SK-N-SH treated with all-trans-retinoic acid at 6 μM for 48 hours (cell line): ENCODE measurements at regions not wholly inside any gene's neighbourhood (a gene's known extent, or its start where the extent isn't known, plus 50 kb on each side); places are given as distances from the start of the nearest gene placed in this dataset.

Source experiments
- ARNTL ChIP-seq: fragments of 450-650 bp; formaldehyde crosslinking; IDR thresholded peaks from 2 replicates; pipeline ENCODE4 v1.5.0; 2020; ENCODE audit warnings: low read depth, mild to moderate bottlenecking, moderate library complexity, borderline replicate concordance
- ESRRG ChIP-seq: fragments of 250-450 bp; sonication (Bioruptor Pico); IDR thresholded peaks from 2 replicates; pipeline ENCODE4 v1.6.1; 2021; ENCODE audit warnings: mild to moderate bottlenecking
- GLIS3 ChIP-seq: fragments of 250-450 bp; sonication (Bioruptor Pico); IDR thresholded peaks from 2 replicates; pipeline ENCODE4 v1.5.0; 2020; ENCODE audit warnings: mild to moderate bottlenecking, moderate library complexity
- TCF4 ChIP-seq: fragments of 250-450 bp; sonication (Bioruptor Pico); IDR thresholded peaks from 2 replicates; pipeline ENCODE4 v1.8.0; 2021; ENCODE audit warnings: mild to moderate bottlenecking, moderate library complexity, borderline replicate concordance
- ZC3H10 ChIP-seq: fragments of 250-450 bp; sonication (Bioruptor Pico); IDR thresholded peaks from 2 replicates; pipeline ENCODE4 v1.5.1; 2021; ENCODE audit warnings: mild to moderate bottlenecking, moderate library complexity
- ZFP30 ChIP-seq: fragments of 450-650 bp; formaldehyde crosslinking; IDR thresholded peaks from 2 replicates; pipeline ENCODE4 v1.5.0; 2022; ENCODE audit warnings: mild to moderate bottlenecking, moderate library complexity
- TF ChIP-seq, protein P1 (sequence below): fragments of 250-450 bp; sonication (Bioruptor Pico); IDR thresholded peaks from 2 replicates; pipeline ENCODE4 v1.8.0; 2020; ENCODE audit warnings: mild to moderate bottlenecking, moderate library complexity, borderline replicate concordance
- TF ChIP-seq, protein P2 (sequence below): fragments of 250-450 bp; sonication (Bioruptor Pico); IDR thresholded peaks from 2 replicates; pipeline ENCODE4 v1.5.1; 2021; ENCODE audit warnings: mild to moderate bottlenecking, moderate library complexity
- TF ChIP-seq, protein P3 (sequence below): fragments of 250-450 bp; sonication (Bioruptor Pico); IDR thresholded peaks from 2 replicates; pipeline ENCODE4 v1.5.1; 2020; ENCODE audit warnings: low read depth, mild to moderate bottlenecking, moderate library complexity

DNA sequence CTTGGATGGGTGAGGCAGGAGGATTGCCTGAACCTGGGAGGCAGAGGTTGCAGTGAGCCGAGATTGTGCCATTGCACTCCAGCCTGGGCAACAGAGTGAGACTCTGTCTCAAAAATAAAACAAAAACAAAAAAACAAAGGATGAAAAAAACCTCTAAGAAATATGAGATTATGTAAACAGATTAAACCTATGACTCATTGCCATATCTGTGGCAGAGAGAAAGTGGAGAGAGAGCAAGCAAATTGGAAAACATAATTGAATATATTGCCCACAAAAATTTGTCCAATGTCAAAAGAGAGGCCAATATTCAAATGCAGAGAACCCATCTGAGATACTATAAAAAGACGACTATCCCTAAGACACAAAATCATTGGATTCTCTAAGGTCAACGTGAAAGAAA lies 1106.0 kb downstream of the OTOL1 start:
- TF ChIP-seq ZC3H10 (CRISPR knock-in tag) = peak; percentile 77
- no peak for TF ChIP-seq GLIS3
- TF ChIP-seq ESRRG = no peak
- TF ChIP-seq ARNTL (CRISPR knock-in tag) = no peak
- TF ChIP-seq, protein P1, sequence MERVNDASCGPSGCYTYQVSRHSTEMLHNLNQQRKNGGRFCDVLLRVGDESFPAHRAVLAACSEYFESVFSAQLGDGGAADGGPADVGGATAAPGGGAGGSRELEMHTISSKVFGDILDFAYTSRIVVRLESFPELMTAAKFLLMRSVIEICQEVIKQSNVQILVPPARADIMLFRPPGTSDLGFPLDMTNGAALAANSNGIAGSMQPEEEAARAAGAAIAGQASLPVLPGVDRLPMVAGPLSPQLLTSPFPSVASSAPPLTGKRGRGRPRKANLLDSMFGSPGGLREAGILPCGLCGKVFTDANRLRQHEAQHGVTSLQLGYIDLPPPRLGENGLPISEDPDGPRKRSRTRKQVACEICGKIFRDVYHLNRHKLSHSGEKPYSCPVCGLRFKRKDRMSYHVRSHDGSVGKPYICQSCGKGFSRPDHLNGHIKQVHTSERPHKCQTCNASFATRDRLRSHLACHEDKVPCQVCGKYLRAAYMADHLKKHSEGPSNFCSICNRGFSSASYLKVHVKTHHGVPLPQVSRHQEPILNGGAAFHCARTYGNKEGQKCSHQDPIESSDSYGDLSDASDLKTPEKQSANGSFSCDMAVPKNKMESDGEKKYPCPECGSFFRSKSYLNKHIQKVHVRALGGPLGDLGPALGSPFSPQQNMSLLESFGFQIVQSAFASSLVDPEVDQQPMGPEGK (CRISPR knock-in tag) = no peak
- TF ChIP-seq TCF4 (CRISPR knock-in tag) = no peak
- TF ChIP-seq, protein P2, sequence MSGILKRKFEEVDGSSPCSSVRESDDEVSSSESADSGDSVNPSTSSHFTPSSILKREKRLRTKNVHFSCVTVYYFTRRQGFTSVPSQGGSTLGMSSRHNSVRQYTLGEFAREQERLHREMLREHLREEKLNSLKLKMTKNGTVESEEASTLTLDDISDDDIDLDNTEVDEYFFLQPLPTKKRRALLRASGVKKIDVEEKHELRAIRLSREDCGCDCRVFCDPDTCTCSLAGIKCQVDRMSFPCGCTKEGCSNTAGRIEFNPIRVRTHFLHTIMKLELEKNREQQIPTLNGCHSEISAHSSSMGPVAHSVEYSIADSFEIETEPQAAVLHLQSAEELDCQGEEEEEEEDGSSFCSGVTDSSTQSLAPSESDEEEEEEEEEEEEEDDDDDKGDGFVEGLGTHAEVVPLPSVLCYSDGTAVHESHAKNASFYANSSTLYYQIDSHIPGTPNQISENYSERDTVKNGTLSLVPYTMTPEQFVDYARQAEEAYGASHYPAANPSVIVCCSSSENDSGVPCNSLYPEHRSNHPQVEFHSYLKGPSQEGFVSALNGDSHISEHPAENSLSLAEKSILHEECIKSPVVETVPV (CRISPR knock-in tag) = no peak
- TF ChIP-seq, protein P3, sequence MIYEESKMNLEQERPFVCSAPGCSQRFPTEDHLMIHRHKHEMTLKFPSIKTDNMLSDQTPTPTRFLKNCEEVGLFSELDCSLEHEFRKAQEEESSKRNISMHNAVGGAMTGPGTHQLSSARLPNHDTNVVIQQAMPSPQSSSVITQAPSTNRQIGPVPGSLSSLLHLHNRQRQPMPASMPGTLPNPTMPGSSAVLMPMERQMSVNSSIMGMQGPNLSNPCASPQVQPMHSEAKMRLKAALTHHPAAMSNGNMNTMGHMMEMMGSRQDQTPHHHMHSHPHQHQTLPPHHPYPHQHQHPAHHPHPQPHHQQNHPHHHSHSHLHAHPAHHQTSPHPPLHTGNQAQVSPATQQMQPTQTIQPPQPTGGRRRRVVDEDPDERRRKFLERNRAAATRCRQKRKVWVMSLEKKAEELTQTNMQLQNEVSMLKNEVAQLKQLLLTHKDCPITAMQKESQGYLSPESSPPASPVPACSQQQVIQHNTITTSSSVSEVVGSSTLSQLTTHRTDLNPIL (CRISPR knock-in tag) = no peak
- TF ChIP-seq ZFP30 (CRISPR knock-in tag) = no peak
